Karpas-422 (cell line): ENCODE measurements at regions not wholly inside any gene's neighbourhood (a gene's known extent, or its start where the extent isn't known, plus 50 kb on each side); places are given as distances from the start of the nearest gene placed in this dataset.

Experiments
- DNase-seq: peaks from one replicate; pipeline ENCODE4 v3.0.0-alpha.2; 2015
- H2AFZ ChIP-seq: fragments of 200-600 bp; sonication (generic); 2 replicates; pipeline ENCODE4 v1.6.1; 2014; ENCODE audit warnings: antibody characterized with exemption, low read length, mixed read lengths
- H3K27ac ChIP-seq: fragments of 200-600 bp; sonication (generic); 2 replicates; pipeline ENCODE4 v1.5.1; 2014; ENCODE audit warnings: mild to moderate bottlenecking, low read length, moderate library complexity
- H3K27me3 ChIP-seq: fragments of 200-600 bp; sonication (generic); 2 replicates; pipeline ENCODE4 v1.6.1; 2014; ENCODE audit warnings: low read length, mixed read lengths
- H3K36me3 ChIP-seq: fragments of 200-600 bp; sonication (generic); 2 replicates; pipeline ENCODE4 v1.6.1; 2014; ENCODE audit warnings: low read length, mixed read lengths; ENCODE audit not compliant: insufficient read depth
- H3K4me1 ChIP-seq: fragments of 200-600 bp; sonication (generic); 2 replicates; pipeline ENCODE4 v1.6.1; 2014; ENCODE audit warnings: mild to moderate bottlenecking, low read length, mixed read lengths
- H3K4me2 ChIP-seq: fragments of 200-600 bp; sonication (generic); 2 replicates; pipeline ENCODE4 v1.6.1; 2014; ENCODE audit warnings: low read length, low read depth, mild to moderate bottlenecking; ENCODE audit not compliant: poor library complexity, severe bottlenecking
- H3K4me3 ChIP-seq: fragments of 200-600 bp; sonication (generic); 2 replicates; pipeline ENCODE4 v1.5.1; 2014; ENCODE audit warnings: mild to moderate bottlenecking, antibody characterized with exemption, low read length, mixed read lengths
- H3K79me2 ChIP-seq: fragments of 200-600 bp; sonication (generic); 2 replicates; pipeline ENCODE4 v1.6.1; 2014; ENCODE audit warnings: mild to moderate bottlenecking, low read length, mixed read lengths
- H3K9ac ChIP-seq: fragments of 200-600 bp; sonication (generic); 2 replicates; pipeline ENCODE4 v1.6.0; 2014; ENCODE audit warnings: low read length
- H3K9me2 ChIP-seq: fragments of 200-600 bp; sonication (generic), shearing (Covaris generic); replicated peaks from 2 replicates; pipeline ENCODE4 v1.6.0; 2014; ENCODE audit warnings: mild to moderate bottlenecking, low read length, moderate library complexity; ENCODE audit not compliant: insufficient read depth
- H3K9me3 ChIP-seq: fragments of 300-700, 200-600 bp; sonication (generic); 2 replicates; pipeline ENCODE4 v1.6.1; 2014; ENCODE audit warnings: low read length, mixed read lengths
- H4K20me1 ChIP-seq: fragments of 200-600 bp; sonication (generic); 2 replicates; pipeline ENCODE4 v1.6.1; 2014; ENCODE audit warnings: mild to moderate bottlenecking, antibody characterized with exemption, low read length, low read depth; ENCODE audit not compliant: insufficient read depth

DNA sequence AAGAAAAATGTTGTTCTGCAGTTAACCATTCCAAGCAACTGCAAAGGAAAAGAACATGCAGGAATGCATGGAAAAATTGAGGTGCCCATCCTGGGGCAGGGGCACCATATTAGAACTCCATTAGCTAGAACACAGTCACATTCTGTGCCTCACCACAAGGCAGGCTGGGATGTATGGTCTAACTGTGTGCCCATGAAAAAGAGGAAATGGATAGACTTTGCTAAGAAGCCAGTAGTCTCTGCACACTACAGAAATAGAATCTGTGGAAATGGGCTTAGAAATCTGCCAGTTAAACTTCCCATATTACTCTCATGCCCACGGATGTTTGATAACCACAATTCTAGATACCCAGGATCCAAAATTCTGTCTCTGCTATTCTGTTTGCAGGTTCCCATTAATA is 423.8 kb upstream of the SMARCA2 start:
- no peak for DNase-seq
- no peaks in the 10 kb centered on the region for H4K20me1 ChIP-seq
- H3K36me3 ChIP-seq: no peaks in the 10 kb centered on the region
- no peak overlapping the region for H3K9ac ChIP-seq
- H3K9me2 ChIP-seq: no peaks in the 10 kb centered on the region
- no peak overlapping the region for H3K4me2 ChIP-seq
- no peaks in the 10 kb centered on the region for H3K4me1 ChIP-seq
- H3K9me3 ChIP-seq: no peaks in the 10 kb centered on the region
- H3K27ac ChIP-seq: no peak overlapping the region
- H3K79me2 ChIP-seq: no peaks in the 10 kb centered on the region
- H3K27me3 ChIP-seq: no peaks in the 10 kb centered on the region
- H3K4me3 ChIP-seq: no peak overlapping the region
- H2AFZ ChIP-seq: no peak overlapping the region

DNA sequence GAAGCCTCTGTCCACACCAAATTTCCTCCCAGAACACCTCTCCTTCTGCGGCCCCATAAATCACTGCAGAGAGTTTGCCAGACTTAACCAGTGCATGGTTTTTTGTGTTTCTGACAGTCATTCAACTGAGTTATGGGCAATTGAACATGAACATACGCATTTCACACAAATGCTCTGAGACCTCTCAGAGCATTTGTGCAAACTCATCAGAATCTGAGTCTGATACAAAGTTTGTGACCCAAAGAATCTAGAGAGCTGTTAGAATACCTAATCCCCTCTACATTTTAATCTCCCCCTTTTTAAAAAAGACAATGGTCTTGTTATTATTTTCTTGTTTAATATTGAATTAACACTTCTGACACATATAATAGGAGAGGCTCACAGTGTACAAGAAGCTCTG is 416.9 kb upstream of the SMARCA2 start:
- Histone ChIP-seq H3K4me1 (no peaks in the 10 kb centered on the region), H3K9me2 (no peaks in the 10 kb centered on the region), H3K4me2 (no peak overlapping the region), H3K27me3 (no peaks in the 10 kb centered on the region), H3K9me3 (no peaks in the 10 kb centered on the region), H4K20me1 (no peaks in the 10 kb centered on the region), H2AFZ (no peak overlapping the region), H3K79me2 (no peaks in the 10 kb centered on the region), H3K27ac (no peak overlapping the region), H3K36me3 (no peaks in the 10 kb centered on the region), H3K4me3 (no peak overlapping the region), H3K9ac (no peak overlapping the region)
- no peak for DNase-seq

DNA sequence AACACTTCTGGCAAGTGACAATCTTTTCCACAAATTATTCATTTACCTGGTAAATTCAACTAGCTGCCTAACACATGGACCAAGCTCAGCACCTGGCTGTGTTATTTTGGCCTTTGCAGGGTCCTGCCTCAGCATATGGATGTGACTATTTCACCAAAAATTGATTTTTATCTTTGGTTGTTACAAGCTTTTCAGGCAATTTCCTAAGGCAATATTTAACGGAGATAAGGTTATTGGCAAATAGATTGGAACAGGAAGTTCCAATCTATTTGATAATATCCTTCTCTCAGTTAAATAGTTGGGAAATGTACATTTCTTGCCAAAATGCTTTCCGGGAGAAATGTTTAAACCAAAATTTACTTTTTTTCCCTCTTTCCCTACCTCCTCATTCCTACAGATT is 415.2 kb upstream of the SMARCA2 start:
- Histone ChIP-seq H3K4me3 (no peak overlapping the region), H3K9me3 (no peaks in the 10 kb centered on the region), H3K4me2 (no peak overlapping the region), H3K79me2 (no peaks in the 10 kb centered on the region), H3K9me2 (no peaks in the 10 kb centered on the region), H2AFZ (no peak overlapping the region), H4K20me1 (no peaks in the 10 kb centered on the region), H3K36me3 (no peaks in the 10 kb centered on the region), H3K4me1 (no peaks in the 10 kb centered on the region), H3K9ac (no peak overlapping the region), H3K27ac (no peak overlapping the region), H3K27me3 (no peaks in the 10 kb centered on the region)
- no peak for DNase-seq

DNA sequence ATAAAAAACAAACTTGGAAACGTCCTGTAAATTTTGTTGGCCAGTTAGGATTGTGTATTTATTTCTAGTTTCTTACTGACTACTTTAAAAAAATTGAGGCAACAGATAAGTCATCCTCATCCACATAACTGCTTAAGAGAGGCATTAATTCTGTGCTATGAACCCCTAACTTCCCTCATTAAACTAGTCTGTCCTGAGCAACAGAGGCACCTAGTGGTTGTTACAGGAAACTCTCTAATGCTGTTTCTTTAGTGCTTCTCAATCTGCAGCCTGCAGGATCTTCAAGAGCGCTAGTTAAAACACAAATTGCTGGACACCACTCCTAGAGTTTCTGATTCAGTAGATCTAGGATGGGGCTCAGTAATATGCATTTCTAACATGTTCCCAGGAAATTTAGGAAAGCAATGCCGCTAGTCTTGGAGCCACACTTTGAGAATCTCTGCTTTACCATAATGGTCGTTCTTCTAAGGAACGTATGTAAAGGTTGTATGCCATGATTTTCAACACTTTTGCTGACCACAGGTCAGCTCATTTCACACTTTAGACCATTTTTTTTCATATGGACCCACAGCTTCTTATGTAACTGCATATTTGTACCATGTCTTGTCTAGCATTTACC is 410.1 kb upstream of the SMARCA2 start:
- no peak overlapping the region for H3K4me2 ChIP-seq
- peak; percentile 82 for DNase-seq
- no peak overlapping the region for H3K27ac ChIP-seq
- no peak overlapping the region for H3K9ac ChIP-seq
- H3K79me2 ChIP-seq: no peaks in the 10 kb centered on the region
- no peaks in the 10 kb centered on the region for H3K27me3 ChIP-seq
- H3K36me3 ChIP-seq: no peaks in the 10 kb centered on the region
- no peaks in the 10 kb centered on the region for H3K9me3 ChIP-seq
- H2AFZ ChIP-seq: no peak overlapping the region
- no peaks in the 10 kb centered on the region for H3K4me1 ChIP-seq
- H3K9me2 ChIP-seq: no peaks in the 10 kb centered on the region
- no peak overlapping the region for H3K4me3 ChIP-seq
- no peaks in the 10 kb centered on the region for H4K20me1 ChIP-seq

DNA sequence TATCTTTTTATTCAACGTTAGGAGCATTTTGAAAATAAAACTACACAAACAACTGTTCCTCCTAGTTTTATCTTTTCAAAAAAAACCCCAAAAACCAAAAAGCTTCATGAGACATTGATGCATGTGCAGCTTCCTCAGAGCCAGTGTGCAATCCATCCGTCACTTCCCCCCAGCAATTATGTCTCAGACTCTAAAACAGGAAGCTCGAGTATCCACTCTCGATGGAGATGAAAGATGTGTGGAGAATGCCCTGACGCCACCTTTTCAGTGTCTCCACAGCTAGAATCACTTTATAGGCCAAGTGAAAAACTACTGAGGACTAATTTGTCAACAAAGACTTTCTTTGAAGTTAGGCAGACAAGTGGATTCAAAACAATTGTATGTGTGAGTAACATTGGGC is 408.9 kb upstream of the SMARCA2 start:
- Histone ChIP-seq H4K20me1 (no peaks in the 10 kb centered on the region), H3K27ac (no peak overlapping the region), H3K9me3 (no peaks in the 10 kb centered on the region), H3K4me3 (no peak overlapping the region), H3K9me2 (no peaks in the 10 kb centered on the region), H3K4me2 (no peak overlapping the region), H3K4me1 (no peaks in the 10 kb centered on the region), H3K9ac (no peak overlapping the region), H3K36me3 (no peaks in the 10 kb centered on the region), H2AFZ (no peak overlapping the region), H3K27me3 (no peaks in the 10 kb centered on the region), H3K79me2 (no peaks in the 10 kb centered on the region)
- no peak for DNase-seq

DNA sequence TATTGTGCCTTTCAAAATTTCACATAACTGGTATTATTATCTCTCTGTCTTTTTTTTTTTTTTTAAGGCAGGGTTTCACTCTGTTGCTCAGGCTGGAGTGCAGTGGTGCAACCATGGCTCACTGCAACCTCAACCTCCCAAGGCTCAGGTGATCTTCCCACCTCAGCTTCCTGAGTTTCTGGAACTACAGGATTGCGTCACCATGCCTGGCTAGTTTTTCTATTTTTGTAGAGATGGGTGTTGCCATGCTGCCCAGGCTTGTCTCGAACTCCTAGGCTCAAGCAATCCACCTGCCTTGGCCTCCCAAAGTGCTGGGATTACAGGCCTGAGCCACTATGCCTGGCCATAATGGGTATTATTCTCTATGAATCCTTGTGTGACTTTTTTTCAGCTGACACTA is 402.3 kb upstream of the SMARCA2 start:
- Histone ChIP-seq H3K4me2 (no peak overlapping the region), H2AFZ (no peak overlapping the region), H3K9me3 (no peaks in the 10 kb centered on the region), H3K9me2 (no peaks in the 10 kb centered on the region), H3K4me3 (no peak overlapping the region), H3K4me1 (no peaks in the 10 kb centered on the region), H3K27ac (no peak overlapping the region), H3K36me3 (no peaks in the 10 kb centered on the region), H4K20me1 (no peaks in the 10 kb centered on the region), H3K79me2 (no peaks in the 10 kb centered on the region), H3K27me3 (no peaks in the 10 kb centered on the region), H3K9ac (no peak overlapping the region)
- no peak for DNase-seq

DNA sequence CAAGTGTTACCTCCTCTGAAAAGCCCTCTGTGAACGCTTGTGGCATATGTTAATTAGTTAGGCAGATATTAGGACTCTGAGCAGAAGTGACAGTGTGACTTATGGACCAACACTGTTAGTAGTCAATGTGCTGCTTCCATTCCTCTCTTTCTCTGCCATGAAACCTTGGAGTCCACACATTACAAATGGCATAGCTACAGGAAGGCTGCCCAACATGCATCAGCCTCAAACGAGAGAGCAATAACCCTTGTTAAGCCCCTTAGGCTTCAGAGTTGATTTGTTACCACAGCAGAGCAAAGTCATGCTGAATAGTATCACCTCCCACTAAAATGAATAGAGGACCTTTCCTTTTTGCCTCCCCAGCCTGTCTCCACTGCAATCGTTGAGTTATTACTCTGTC is 397.7 kb upstream of the SMARCA2 start:
- Histone ChIP-seq H2AFZ (no peak overlapping the region), H3K4me2 (no peak overlapping the region), H3K27ac (no peak overlapping the region), H3K4me3 (no peak overlapping the region), H3K36me3 (no peaks in the 10 kb centered on the region), H3K9me2 (no peaks in the 10 kb centered on the region), H4K20me1 (no peaks in the 10 kb centered on the region), H3K9ac (no peak overlapping the region), H3K27me3 (no peaks in the 10 kb centered on the region), H3K4me1 (no peaks in the 10 kb centered on the region), H3K9me3 (no peaks in the 10 kb centered on the region), H3K79me2 (no peaks in the 10 kb centered on the region)
- no peak for DNase-seq

DNA sequence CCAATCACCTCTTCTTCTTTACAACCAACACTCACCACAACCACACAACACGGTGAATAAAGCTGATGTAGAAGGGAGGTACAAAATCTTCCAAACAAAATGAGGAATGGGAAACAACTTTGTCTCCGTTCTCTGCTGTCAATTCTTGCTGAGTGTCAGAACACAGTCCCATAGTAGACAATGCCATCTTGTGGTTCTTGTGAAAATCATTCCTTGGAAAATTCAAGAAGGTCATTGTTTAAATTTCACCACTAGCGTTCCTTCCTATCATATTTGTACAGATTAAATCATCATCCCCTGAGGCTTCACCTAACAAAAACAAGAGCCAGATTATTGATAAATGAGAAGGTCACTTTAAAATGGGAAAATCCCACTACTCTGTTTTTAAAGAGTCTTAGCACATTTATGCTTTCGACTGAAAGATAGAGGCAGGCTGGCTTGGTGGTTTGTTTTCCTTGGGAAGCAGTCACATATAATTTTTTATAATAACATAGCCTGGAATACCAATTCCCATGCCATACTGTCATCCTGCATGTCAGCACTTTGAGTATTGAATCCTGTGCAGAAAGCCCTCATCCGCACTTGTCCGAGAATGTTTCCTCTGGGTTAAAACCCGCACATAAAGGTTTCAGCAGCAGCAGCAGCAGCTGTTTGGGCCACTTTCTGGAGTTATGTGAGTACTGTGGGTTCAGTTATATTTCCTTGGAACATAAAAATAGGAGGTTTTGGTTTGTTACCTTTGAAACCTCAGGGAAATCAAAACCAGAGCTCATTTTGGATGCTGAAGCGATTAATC is 395.0 kb upstream of the SMARCA2 start:
- DNase-seq: no peak
- Histone ChIP-seq H3K4me1 (no peaks in the 10 kb centered on the region), H3K4me3 (no peak overlapping the region), H3K9ac (no peak overlapping the region), H3K27ac (no peak overlapping the region), H3K4me2 (no peak overlapping the region), H3K79me2 (no peaks in the 10 kb centered on the region), H3K9me2 (no peaks in the 10 kb centered on the region), H3K27me3 (no peaks in the 10 kb centered on the region), H3K36me3 (no peaks in the 10 kb centered on the region), H3K9me3 (no peaks in the 10 kb centered on the region), H2AFZ (no peak overlapping the region), H4K20me1 (no peaks in the 10 kb centered on the region)
